ENCODE measurements at regions not wholly inside any gene's neighbourhood (a gene's known extent, or its start where the extent isn't known, plus 50 kb on each side); places are given as distances from the start of the nearest gene placed in this dataset.
"Not testable (repeated sequence)": the region's sequence is repeated elsewhere in the genome, so short reads cannot be mapped to it uniquely, and the experiment has no call there.

DNA sequence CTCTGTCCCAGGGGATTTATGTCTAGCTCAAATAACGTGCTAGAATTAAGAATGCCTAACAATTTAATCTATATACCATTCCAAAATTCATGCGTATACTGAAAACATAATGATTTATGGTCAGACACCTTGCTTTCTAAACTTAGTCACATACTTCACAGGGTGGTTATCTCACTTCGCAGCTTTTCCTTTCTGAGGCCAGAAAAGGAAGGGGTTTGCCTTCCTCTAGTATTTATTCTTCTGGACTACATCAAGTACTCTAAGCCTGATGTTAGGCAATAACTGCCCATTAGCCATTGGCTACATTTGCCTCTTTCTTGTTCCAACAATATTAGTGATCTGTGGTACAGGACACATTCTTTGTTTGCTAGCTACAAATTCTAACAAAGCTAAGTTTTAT, 72.6 kb upstream of the FHIP2A start:
- H3K36me3 Mint-ChIP-seq, result no peaks in the 10 kb centered on the region
- DNase-seq (no peak), ATAC-seq (ENCODE audit: low read depth) (no peak)
- peaks cover 2% of the 10 kb centered on the region for H3K9me3 Mint-ChIP-seq
- H3K4me3 Mint-ChIP-seq, result no peak overlapping the region
- POLR2A ChIA-PET, result no interaction called here
- no peak overlapping the region for H3K27ac Mint-ChIP-seq
- no peaks in the 10 kb centered on the region for H3K4me1 Mint-ChIP-seq
- H3K27me3 Mint-ChIP-seq, result peaks cover 35% of the 10 kb centered on the region

DNA sequence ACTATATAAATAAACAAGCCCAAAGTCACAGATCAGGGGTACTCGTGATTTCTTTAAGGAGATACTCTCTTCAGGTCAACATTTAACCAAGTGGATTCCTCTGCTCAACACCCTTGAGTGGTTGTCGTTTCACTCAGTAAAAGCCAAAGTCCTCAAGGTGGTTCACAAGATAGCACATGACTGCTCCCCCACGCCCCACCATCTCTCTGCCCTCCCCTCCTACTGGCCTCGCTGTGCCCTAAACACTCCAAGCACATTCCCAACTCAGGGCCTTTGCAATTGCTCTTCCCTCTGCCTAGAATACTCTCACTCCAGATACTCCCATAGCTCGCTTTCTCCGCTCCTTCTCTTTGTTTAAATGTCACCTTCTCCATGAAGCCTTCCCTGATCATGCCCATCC, 72.1 kb upstream of the FHIP2A start:
- Mint-ChIP-seq H3K4me3 (no peak overlapping the region), H3K9me3 (peaks cover 2% of the 10 kb centered on the region), H3K36me3 (no peaks in the 10 kb centered on the region), H3K27me3 (peaks cover 35% of the 10 kb centered on the region), H3K27ac (no peak overlapping the region), H3K4me1 (no peaks in the 10 kb centered on the region)
- POLR2A ChIA-PET, result no interaction called here
- ATAC-seq (ENCODE audit: low read depth) (no peak), DNase-seq (no peak)

DNA sequence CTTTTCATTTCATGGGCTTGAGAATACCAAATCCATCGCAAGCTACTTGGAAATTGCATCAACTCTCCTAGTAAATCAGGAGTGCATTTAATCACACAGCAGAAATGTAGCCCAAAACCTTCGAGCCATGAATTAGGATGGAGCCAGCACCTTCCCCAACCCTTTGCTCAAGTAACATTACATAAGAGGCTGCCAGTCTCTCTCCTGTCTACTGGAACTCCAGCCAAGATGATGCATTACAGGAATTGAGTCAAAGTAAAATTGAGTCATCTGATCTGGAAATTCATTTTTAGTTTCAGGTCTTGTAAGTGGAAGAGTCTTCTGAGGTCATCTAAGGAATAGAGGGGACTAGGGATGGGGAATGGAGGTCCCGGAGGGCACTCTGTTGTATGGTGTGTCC, 69.7 kb upstream of the FHIP2A start:
- Mint-ChIP-seq H3K4me1 (no peaks in the 10 kb centered on the region), H3K36me3 (no peaks in the 10 kb centered on the region), H3K9me3 (peaks cover 2% of the 10 kb centered on the region), H3K4me3 (no peak overlapping the region), H3K27ac (no peak overlapping the region), H3K27me3 (peaks cover 30% of the 10 kb centered on the region)
- POLR2A ChIA-PET, result no interaction called here
- ATAC-seq (ENCODE audit: low read depth) (no peak), DNase-seq (no peak)

DNA sequence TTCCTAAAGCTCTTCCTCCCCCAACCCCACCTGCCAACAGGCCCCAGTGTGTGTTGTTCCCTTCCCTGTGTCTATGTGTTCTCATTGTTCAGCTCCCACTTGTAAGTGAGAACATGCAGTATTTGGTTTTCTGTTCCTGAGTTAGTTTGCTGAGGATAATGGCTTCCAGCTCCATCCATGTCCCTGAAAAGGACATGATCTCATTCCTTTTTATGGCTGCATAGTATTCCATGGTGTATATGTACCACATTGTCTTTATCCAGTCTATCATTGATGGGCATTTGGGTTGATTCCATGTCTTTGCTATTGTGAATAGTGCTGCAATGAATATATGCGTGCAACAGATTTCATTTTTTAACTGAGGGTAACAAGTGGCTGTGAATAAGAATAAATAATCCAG, 69.0 kb upstream of the FHIP2A start:
- not testable (repeated sequence) for H3K4me1 Mint-ChIP-seq, DNase-seq

DNA sequence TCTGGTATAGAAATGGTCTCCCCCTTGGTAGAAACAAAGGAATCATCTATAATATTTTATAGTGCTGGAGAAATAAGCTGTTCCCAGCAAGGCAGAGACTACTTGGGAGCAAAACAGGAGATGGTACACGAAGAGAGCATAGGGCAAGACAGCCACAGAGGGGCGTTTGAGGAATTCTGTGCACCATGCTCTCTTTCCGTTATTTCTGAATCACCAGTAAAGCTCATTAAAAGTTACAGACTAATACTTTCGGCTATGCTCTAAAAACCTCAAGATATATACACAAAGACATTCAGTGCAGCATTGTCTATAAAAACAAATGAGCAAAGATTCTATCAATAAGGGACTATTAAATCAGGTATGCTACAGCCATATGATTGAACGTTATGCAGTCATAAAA, 68.5 kb upstream of the FHIP2A start:
- DNase-seq (no peak), ATAC-seq (ENCODE audit: low read depth) (no peak)
- POLR2A ChIA-PET, result no interaction called here
- H3K4me3 Mint-ChIP-seq, result no peak overlapping the region
- no peak overlapping the region for H3K27ac Mint-ChIP-seq
- H3K9me3 Mint-ChIP-seq, result peaks cover 2% of the 10 kb centered on the region
- H3K27me3 Mint-ChIP-seq, result peaks cover 22% of the 10 kb centered on the region
- H3K36me3 Mint-ChIP-seq, result no peaks in the 10 kb centered on the region
- no peaks in the 10 kb centered on the region for H3K4me1 Mint-ChIP-seq

More for the DNA sequence above, 69.0 kb upstream of the FHIP2A start:
- ATAC-seq (ENCODE audit: low read depth); POLR2A ChIA-PET; H3K27ac Mint-ChIP-seq; H3K36me3 Mint-ChIP-seq; H3K9me3 Mint-ChIP-seq; H3K4me3 Mint-ChIP-seq: not testable (repeated sequence)
- peaks cover 27% of the 10 kb centered on the region for H3K27me3 Mint-ChIP-seq

DNA sequence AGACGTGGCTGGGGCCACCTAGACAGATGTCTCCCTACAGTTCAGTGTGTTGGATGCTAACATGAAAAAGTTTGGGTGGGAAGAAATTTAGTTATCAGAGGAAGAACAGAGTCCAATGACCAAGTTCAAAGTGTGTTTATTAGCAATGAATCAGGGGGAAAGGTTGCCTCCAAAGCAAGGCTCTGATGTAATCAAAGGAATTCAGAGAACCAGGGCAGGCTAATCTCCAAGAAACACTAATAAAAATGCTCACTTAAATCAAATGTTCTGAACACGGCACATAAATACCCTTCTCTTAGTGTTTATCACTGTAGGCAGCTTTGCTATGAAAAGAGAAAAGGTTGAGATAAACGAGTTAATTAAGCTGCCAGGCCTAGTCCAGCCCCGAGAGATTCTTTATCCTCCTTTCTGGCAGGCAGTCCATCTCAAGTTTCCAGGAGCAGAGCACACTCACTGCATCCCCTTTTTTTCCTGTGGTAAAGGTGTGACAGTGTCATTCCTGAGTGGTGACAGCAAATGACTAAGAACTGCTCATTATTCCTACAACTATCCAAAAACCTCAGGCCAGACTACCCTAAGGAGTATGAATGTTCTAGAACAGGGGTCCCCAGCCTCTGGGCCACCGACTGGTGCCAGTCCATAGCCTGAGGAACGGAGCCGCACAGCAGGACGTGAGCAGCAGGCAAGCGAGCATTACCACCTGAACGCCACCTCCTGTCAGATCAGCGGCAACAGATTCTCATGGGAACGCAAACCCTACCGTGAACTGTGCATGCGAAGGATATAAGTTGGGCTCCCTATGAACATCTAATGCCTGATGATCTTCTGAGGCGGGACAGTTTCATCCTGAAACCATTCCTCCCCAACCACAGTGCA, 66.9 kb upstream of the FHIP2A start:
- no peaks in the 10 kb centered on the region for H3K4me1 Mint-ChIP-seq
- ATAC-seq (ENCODE audit: low read depth) (no peak), DNase-seq (no peak)
- peaks cover 17% of the 10 kb centered on the region for H3K27me3 Mint-ChIP-seq
- H3K9me3 Mint-ChIP-seq, result peaks cover 2% of the 10 kb centered on the region
- H3K4me3 Mint-ChIP-seq, result no peak overlapping the region
- H3K27ac Mint-ChIP-seq, result no peak overlapping the region
- POLR2A ChIA-PET, result no interaction called here
- H3K36me3 Mint-ChIP-seq, result no peaks in the 10 kb centered on the region

DNA sequence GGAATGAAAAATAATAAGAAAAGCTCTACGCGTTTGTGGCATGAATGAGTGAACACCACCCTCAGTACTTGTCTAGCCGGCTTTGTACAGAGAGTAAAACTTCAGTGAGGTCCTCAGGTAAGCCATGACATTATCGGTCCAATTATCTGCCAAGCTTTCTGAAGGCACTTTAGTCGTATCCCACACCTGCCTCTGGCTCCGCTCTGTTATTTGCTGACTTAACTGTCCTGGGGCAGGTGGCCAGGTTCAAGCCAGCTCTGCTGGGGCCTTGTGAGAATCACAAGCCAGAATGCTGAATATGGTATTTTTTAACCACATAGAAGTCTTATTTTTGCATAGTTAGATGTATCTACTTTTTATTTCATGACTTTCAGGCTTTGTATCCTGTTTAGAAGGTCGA, 66.0 kb upstream of the FHIP2A start:
- no peak overlapping the region for H3K27ac Mint-ChIP-seq
- ATAC-seq (ENCODE audit: low read depth) (no peak), DNase-seq (no peak)
- H3K4me1 Mint-ChIP-seq, result no peaks in the 10 kb centered on the region
- H3K9me3 Mint-ChIP-seq, result peaks cover 2% of the 10 kb centered on the region
- POLR2A ChIA-PET, result no interaction called here
- no peaks in the 10 kb centered on the region for H3K36me3 Mint-ChIP-seq
- H3K27me3 Mint-ChIP-seq, result peaks cover 11% of the 10 kb centered on the region
- H3K4me3 Mint-ChIP-seq, result no peak overlapping the region

DNA sequence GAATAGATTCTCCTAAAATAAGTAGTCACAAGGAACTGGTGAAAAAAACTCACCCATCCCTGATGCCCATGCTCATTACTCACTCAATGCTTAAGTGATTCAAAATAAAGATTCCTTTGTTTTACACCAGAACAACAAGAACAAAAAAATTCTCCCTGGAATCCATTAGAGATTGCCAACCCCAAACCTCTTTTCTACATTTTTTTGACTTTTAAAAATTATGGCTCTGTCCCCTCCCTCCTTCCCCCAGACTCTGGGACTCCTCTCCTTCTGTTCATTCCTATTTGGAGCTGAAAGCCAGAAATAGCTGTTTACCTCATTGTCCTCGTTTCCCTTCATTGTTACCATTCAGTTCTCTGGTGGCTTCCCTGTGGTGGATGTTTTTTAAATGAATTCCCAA, 63.2 kb upstream of the FHIP2A start:
- Mint-ChIP-seq H3K27ac (no peak overlapping the region), H3K36me3 (no peaks in the 10 kb centered on the region), H3K4me3 (no peak overlapping the region), H3K9me3 (no peaks in the 10 kb centered on the region), H3K4me1 (no peaks in the 10 kb centered on the region), H3K27me3 (peaks cover 14% of the 10 kb centered on the region)
- POLR2A ChIA-PET, result no interaction called here
- no peak for ATAC-seq (ENCODE audit: low read depth)
- no peak for DNase-seq

DNA sequence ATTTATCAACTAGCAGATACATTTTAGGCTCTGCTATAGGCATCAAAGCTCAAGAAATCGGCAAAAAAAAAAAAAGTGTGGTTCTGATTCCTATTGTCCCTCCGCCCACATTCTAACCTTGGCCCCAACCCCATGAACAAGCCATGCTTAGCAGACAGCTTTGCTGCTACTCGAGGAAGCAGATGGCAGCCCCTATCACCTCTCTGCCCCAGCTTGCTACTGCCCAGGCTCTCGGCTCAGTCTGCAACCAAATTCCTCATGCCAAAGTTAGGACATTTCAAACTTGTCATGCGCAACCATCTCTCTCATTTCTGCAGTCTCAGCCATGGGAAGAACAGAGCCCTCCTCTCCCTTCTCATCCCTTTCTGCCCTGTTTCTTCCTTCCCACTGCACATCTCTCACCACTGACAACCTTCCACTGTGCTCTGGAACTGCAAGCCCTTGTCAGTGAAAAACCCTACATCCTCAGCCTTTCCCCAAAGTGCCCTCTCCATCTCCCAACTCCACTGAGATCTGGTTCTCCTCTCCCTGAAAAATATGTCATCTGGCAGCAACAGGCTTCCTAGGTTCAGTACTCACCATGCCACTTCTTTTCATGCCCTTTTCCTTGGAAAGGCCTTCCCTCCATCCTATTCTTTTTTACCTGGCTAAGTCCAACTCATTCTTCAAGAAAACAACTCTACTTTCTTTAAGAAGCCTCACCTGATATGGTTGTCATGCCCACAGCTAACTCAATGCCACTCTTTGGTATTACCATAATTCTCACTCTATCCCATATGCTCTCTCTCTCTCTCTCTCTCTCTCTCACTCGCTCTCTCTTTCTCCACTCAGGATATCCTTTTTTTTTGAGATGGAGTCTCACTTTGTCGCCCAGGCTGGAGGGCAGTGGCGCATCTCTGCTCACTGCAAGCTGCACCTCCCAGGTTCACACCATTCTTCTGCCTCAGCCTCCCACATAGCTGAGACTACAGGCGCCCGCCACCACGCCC, 60.1 kb upstream of the FHIP2A start:
- ATAC-seq (ENCODE audit: low read depth), result no peak
- no peak for DNase-seq
- no peak overlapping the region for H3K27ac Mint-ChIP-seq
- H3K36me3 Mint-ChIP-seq, result no peaks in the 10 kb centered on the region
- no peak overlapping the region for H3K4me3 Mint-ChIP-seq
- no peaks in the 10 kb centered on the region for H3K9me3 Mint-ChIP-seq
- peaks cover 36% of the 10 kb centered on the region for H3K27me3 Mint-ChIP-seq
- H3K4me1 Mint-ChIP-seq, result no peaks in the 10 kb centered on the region
- POLR2A ChIA-PET, result no interaction called here

DNA sequence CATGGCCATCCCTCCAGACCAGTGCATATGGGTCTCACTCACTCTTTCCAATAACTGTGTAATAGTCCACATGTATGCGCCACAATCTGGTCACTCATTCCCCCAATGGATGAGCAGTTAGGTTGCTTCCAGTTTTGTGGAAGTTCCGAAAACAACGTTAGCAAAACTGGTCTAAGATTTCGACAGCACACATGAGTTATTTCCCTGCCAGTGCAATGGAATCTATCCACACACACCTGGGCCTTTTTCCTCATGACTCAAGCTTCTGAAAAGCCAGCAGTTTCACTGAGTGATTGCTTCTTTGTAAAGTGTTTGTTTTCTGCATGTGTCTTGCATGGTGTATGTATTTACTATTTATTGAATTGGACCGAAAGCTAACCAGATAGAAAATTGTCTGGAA, 58.8 kb upstream of the FHIP2A start:
- no peaks in the 10 kb centered on the region for H3K9me3 Mint-ChIP-seq
- peaks cover 47% of the 10 kb centered on the region for H3K27me3 Mint-ChIP-seq

DNA sequence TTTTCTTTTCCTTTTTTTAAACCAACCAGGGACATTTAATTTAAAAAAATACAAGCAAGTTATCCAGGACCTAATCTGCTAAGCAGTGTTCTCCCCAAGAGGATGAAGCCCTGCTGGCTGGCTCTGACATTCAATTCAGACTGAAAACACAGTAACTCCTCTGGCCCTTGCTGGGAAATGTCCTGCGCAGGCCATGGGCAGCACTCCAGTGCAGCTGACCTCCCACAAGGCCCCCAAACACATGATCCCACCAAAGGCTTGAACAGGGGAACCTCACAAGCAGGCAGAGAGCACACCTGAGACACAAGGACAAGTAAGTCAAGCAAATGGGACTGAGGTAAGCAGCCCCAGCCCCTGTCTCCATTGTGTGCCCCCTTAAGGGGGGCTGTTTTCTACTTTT, 56.9 kb upstream of the FHIP2A start:
- Mint-ChIP-seq H3K9me3 (no peaks in the 10 kb centered on the region), H3K27me3 (peaks cover 59% of the 10 kb centered on the region), H3K27ac (no peak overlapping the region), H3K4me1 (peaks cover 3% of the 10 kb centered on the region), H3K4me3 (no peak overlapping the region), H3K36me3 (no peaks in the 10 kb centered on the region)
- no peak for DNase-seq
- POLR2A ChIA-PET, result no interaction called here
- ATAC-seq (ENCODE audit: low read depth), result no peak

More for the DNA sequence above, 58.8 kb upstream of the FHIP2A start:
- H3K4me1 Mint-ChIP-seq, result peaks cover 3% of the 10 kb centered on the region
- POLR2A ChIA-PET, result no interaction called here
- no peak overlapping the region for H3K27ac Mint-ChIP-seq
- DNase-seq, result no peak
- no peak overlapping the region for H3K4me3 Mint-ChIP-seq
- no peak for ATAC-seq (ENCODE audit: low read depth)
- no peaks in the 10 kb centered on the region for H3K36me3 Mint-ChIP-seq

DNA sequence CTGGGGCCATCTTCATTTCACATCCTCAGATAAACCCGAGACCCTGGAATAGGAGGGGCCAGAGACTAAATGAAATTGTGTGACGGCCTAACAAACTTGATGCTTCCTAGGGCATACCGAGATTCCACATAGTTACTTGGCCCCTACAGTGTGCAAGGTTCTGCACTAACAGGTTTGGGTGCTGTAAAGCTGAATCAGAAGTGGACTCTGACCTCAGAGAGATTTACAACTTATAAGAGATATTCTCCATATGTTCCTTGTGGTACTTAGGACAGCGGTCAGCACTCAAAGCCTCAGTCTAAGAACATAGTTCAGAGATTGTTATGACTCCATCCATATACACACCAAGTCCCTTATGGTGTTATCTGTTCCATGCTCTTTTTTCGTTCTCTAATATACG, 55.1 kb upstream of the FHIP2A start:
- H3K27me3 Mint-ChIP-seq, result peaks cover 67% of the 10 kb centered on the region
- DNase-seq, result no peak
- H3K4me3 Mint-ChIP-seq, result peak overlapping the region; percentile 18
- no peaks in the 10 kb centered on the region for H3K36me3 Mint-ChIP-seq
- POLR2A ChIA-PET, result no interaction called here
- peaks cover 3% of the 10 kb centered on the region for H3K4me1 Mint-ChIP-seq
- no peak for ATAC-seq (ENCODE audit: low read depth)
- H3K27ac Mint-ChIP-seq, result no peak overlapping the region
- no peaks in the 10 kb centered on the region for H3K9me3 Mint-ChIP-seq

DNA sequence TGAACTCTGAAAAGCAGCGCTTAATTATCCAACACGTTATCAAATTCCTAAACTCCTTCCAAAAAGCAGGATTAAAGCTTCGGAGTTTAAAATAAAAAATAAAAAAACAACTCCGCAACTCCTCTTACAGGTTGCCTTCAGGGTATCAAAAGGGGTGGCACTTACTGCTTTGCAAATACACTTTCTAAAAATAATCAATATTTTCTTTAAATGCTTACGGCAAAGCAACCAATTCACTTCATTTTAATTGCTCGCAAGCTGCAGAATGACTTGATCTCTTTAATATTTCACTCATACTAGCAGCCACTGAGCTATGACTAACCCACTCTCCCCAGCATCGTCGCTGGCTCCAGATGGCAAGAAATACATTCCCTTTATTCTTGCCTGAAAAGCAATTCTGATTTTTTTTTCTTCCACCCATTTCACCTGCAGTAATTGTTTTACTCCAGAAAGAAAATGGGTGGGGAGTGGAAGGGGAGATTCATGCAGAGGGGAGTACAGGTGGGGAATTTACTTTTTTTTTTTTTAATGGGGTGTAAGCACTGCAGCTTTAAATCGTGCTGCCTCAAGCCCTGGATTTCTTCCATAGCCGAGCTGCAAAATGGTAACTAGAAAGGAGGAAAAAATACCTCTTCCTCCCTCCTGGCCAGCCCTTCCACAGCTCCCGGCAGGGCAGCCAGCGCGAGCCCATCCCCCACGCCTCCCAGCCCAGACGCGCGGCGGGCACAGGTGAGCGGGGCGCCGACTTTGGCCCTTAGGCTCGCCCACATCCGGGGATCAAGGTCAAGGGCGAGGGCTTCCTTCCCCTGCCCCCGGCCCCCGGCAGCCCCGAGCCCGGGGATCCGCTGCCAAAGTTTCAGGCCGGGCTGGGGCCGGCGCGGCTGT, 54.2 kb upstream of the FHIP2A start:
- Mint-ChIP-seq H3K9me3 (no peaks in the 10 kb centered on the region), H3K27ac (no peak overlapping the region), H3K4me3 (peak overlapping the region; percentile 71), H3K27me3 (peaks cover 68% of the 10 kb centered on the region), H3K4me1 (peaks cover 3% of the 10 kb centered on the region), H3K36me3 (no peaks in the 10 kb centered on the region)
- POLR2A ChIA-PET, result interaction anchor here (0.8 kb wide), 1 partner anchor 126 kb away, joined by 3 read pairs; no protein-coding TSS in a partner anchor
- DNase-seq (peak; percentile 37), ATAC-seq (ENCODE audit: low read depth) (peak; percentile 39)

All from activated naive CD8-positive, alpha-beta T cell treated with anti-CD3 and anti-CD28 coated beads, Interleukin-2, amount 10 ng/mL, durations not matched to agents 7 days and 5 days (primary cell).